WI38 (cell line): ENCODE measurements at regions not wholly inside any gene's neighbourhood (a gene's known extent, or its start where the extent isn't known, plus 50 kb on each side); places are given as distances from the start of the nearest gene placed in this dataset.

Experiments
- H3K4me3 ChIP-seq: 2 replicates; pipeline ENCODE4 v1.5.1; 2011; ENCODE audit warnings: low read depth, mild to moderate bottlenecking, control low read depth, low read length
- TF ChIP-seq, protein P1 (sequence below): IDR thresholded peaks from 2 replicates; pipeline ENCODE4 v1.5.1; 2012; ENCODE audit warnings: low read depth, mild to moderate bottlenecking, control low read depth, low read length

DNA sequence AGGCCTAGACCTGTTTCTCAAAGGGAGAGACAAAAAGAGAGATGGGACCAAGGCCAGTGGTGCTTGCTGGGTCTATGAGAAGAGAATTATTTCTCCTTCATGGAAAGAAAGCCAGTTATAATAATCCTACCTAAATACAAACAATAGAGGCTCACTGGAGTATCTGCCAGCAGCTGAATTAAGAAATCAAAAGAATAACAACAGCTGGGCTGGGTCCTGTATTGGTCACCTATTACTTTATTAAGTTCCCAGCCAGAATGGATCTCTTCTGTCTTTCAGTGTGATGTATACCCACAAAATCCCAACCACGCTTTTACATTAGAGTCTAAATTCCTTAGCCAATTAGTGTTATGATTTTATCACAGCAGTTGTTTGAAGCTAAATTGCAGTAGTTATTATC lies 297.8 kb upstream of the DACH1 start:
- TF ChIP-seq, protein P1, sequence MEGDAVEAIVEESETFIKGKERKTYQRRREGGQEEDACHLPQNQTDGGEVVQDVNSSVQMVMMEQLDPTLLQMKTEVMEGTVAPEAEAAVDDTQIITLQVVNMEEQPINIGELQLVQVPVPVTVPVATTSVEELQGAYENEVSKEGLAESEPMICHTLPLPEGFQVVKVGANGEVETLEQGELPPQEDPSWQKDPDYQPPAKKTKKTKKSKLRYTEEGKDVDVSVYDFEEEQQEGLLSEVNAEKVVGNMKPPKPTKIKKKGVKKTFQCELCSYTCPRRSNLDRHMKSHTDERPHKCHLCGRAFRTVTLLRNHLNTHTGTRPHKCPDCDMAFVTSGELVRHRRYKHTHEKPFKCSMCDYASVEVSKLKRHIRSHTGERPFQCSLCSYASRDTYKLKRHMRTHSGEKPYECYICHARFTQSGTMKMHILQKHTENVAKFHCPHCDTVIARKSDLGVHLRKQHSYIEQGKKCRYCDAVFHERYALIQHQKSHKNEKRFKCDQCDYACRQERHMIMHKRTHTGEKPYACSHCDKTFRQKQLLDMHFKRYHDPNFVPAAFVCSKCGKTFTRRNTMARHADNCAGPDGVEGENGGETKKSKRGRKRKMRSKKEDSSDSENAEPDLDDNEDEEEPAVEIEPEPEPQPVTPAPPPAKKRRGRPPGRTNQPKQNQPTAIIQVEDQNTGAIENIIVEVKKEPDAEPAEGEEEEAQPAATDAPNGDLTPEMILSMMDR = no peak
- H3K4me3 ChIP-seq = no peak overlapping the region

DNA sequence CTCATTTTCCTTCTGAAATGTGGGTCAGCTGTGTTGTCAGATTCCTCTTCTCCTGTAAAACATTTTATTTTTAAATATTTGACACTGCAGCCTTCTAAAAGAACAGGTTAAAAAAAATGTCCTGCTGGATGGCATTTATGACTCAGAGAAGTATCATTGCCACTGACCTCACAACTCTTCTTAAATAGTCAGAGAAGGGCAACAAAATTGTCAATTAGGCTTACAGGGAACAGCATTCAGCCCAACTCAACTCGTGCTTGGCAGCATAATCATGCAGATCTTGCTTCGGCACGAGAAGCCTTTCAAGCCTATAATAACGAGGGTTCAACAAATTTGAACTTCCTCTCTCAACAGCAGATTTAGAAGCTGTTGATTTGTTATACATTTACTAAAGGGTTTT lies 296.7 kb upstream of the DACH1 start:
- no peak overlapping the region for H3K4me3 ChIP-seq
- TF ChIP-seq, protein P1 = no peak

DNA sequence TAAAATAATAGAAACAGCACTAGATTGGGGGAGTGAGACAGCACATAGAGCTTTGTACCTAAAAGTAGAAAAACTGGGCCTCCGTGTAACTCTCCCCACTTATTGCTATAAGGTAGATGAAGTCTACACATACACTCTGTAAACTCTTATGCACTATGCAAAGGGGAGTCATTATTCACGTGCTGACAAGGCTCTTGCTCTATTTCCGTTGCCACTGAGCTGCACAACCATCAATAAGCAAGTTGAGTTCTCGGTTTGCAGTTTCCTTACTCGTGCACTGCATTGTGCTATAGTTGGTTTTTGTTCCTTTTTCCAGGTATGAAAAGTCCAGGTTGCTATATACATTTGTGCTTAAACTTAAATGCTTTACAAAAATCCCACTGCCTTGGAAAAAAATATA lies 294.0 kb upstream of the DACH1 start:
- no peak overlapping the region for H3K4me3 ChIP-seq
- TF ChIP-seq, protein P1 = no peak

DNA sequence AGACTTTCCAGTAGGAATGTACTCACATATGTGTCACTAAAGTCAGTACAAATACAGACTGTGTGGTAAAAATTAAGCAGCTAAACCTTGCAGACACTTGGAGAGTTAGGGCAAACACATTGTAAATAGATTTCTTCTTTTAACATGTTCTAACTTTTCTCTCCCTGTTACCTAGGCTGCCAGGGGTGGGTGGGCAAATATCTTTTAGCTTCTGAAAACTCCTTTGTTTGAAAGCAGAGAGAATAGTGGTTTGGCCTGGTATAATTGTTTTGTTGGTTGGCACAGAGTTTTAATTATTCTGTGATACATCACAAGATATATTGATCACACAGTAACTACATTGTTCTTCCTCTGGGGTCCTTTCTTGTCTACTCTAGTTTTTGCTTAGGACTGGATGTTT lies 289.8 kb upstream of the DACH1 start:
- TF ChIP-seq, protein P1 = no peak
- no peak overlapping the region for H3K4me3 ChIP-seq

DNA sequence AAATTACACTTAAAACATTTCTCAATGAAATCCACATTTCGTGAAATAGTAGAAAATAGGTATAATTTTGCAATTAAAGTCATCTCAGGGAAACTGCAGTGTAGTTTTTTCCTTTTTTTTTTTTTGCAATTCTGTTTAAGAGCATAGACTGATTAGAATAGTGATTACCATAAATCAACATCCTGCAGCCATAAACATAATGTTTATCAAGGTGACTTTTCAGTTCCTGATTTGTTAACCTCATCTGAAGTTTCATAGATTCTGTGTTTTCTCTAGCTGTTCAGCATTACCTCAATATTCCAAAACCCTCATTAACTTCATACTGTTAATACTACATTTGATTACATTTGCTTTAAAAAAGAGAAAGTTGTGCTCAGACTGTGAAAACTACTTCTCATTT lies 286.3 kb upstream of the DACH1 start:
- TF ChIP-seq, protein P1 = no peak
- no peak overlapping the region for H3K4me3 ChIP-seq

DNA sequence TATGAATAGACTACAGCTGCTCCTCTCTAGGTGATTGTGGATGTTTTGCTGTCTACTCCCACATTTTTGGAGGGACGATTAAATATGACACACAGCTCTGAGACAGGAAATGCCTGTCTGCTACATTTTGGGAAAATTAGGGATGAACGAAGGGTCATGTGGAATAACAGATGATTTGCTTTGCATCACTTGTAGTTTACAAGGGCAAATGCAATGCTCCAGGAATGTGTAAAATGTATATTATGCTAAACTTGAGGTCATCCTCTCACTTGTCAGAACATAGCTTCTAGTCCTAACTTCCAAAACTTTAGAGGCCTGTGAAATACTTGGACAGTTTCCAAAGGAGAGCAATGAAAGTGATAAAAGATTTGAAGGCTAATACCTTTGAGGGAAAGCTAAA lies 284.2 kb upstream of the DACH1 start:
- TF ChIP-seq, protein P1 = no peak
- no peak overlapping the region for H3K4me3 ChIP-seq

DNA sequence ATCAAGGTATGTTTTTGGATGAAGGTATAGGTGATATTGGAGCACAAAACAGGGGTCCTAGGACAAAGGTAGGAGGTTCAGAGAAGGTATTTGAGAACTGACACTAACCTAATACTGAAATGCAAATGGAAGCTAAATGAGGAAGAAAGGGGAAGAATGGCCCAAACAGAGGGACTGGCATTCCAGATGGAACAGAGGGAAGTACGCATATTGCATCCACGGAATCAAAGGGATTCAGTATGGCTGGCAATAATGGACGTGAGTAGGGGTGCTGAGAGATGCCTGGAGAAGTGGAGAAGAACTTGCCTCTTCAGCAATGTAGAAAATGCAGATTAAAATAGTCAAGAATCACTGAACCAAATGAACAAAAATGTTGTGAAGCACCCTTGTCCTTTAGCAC lies 283.5 kb upstream of the DACH1 start:
- no peak overlapping the region for H3K4me3 ChIP-seq
- TF ChIP-seq, protein P1 = no peak

DNA sequence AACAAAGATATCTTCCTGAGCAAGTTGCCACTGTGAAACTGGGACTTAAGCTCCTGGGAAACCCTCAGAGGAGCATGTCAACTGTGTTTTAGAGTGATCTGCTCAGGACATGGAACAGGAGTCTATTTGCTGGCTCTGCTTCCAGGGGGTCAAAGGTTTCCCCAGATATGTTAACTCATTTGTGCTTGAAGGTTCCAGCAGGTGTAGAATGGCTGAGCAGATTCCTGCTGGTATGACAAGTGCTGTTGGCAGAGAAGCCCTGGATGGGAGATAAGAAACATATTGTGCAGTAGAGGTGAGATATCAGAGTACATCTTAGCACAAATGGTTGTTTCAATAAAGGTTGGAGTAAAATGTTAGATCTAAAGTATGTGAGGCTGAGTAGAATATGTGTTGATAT lies 282.7 kb upstream of the DACH1 start:
- no peak overlapping the region for H3K4me3 ChIP-seq
- TF ChIP-seq, protein P1 = no peak
